B cell (primary cell): ENCODE measurements at regions not wholly inside any gene's neighbourhood (a gene's known extent, or its start where the extent isn't known, plus 50 kb on each side); places are given as distances from the start of the nearest gene placed in this dataset.

Experiments
- ATAC-seq: fragments of 200-7000 bp; cut with Tn5 transposase; one replicate; pipeline ENCODE4 v1.10.0; 2021; ENCODE audit warnings: low read depth, mild to moderate bottlenecking, moderate number of reproducible peaks, moderate library complexity
- CTCF ChIA-PET: fragments of 350-600 bp; sonication (Branson Sonifier 250); formaldehyde crosslinking; loops from one replicate; lab custom pipeline; 2021; ENCODE audit warnings: antibody characterized with exemption, inconsistent platforms; lab: Charles Lee
- POLR2A ChIA-PET: fragments of 350-600 bp; sonication (Branson Sonifier 250); formaldehyde crosslinking; loops from one replicate; lab custom pipeline; 2021; ENCODE audit warnings: antibody characterized with exemption; lab: Charles Lee
- DNase-seq: peaks from one replicate; pipeline ENCODE4 v3.0.0; 2013
- H2AFZ ChIP-seq: 2 replicates; pipeline ENCODE4 v1.6.1; 2012; ENCODE audit warnings: mild to moderate bottlenecking, low read depth, low read length; ENCODE audit not compliant: insufficient read depth, poor library complexity, severe bottlenecking
- H3K27ac ChIP-seq, 2 donors: 1 replicate in 1 of 2; 2 replicates in 1 of 2; pipeline ENCODE4 v1.5.1; 2012 to 2013; ENCODE audit warnings: low read length in 2 of 2, mild to moderate bottlenecking in 2 of 2, moderate library complexity in 1 of 2
- H3K27me3 ChIP-seq, 4 experiments: fragments of 200-600 bp in 1 of 4; sonication (generic) in 1 of 4; replicated peaks in 1 of 4; 1 replicate in 2 of 4; 2 replicates in 2 of 4; pipeline versions ENCODE4 v1.6.1 to v1.7.0; 2013 to 2016; ENCODE audit warnings: low read length in 3 of 4, mild to moderate bottlenecking in 2 of 4, mixed read lengths in 1 of 4, moderate library complexity in 1 of 4; ENCODE audit not compliant: insufficient read depth in 4 of 4, control insufficient read depth in 3 of 4; ENCODE audit errors: control extremely low read depth in 1 of 4
- H3K36me3 ChIP-seq, 2 experiments: replicated peaks in 1 of 2; 1 replicate in 1 of 2; 2 replicates in 1 of 2; pipeline versions ENCODE4 v1.6.1 to v1.7.1; 2013; ENCODE audit warnings: low read length in 1 of 2; ENCODE audit not compliant: insufficient read depth in 2 of 2, control insufficient read depth in 1 of 2; ENCODE audit errors: control extremely low read depth in 1 of 2, extremely low read depth in 1 of 2
- H3K4me1 ChIP-seq, 2 donors: fragments of 200-600 bp in 1 of 2; sonication (generic) in 1 of 2; 1 replicate in 1 of 2; 2 replicates in 1 of 2; pipeline versions ENCODE4 v1.5.1 to v1.6.1; 2013 to 2017; ENCODE audit warnings: low read length in 2 of 2; ENCODE audit not compliant: control insufficient read depth in 2 of 2, insufficient read depth in 2 of 2
- H3K4me2 ChIP-seq: replicated peaks from 2 replicates; pipeline ENCODE3; 2012; ENCODE audit warnings: mild to moderate bottlenecking, low read depth, low read length; ENCODE audit not compliant: poor library complexity, severe bottlenecking
- H3K4me3 ChIP-seq, 5 experiments: fragments of 200-600 bp in 1 of 5; sonication (generic) in 1 of 5; 1 replicate in 3 of 5; 2 replicates in 2 of 5; pipeline versions ENCODE4 v1.5.1 to v1.7.0; 2011 to 2016; ENCODE audit warnings: low read length in 4 of 5, mild to moderate bottlenecking in 4 of 5, low read depth in 2 of 5, control low read depth in 1 of 5, moderate library complexity in 1 of 5; ENCODE audit not compliant: insufficient read depth in 1 of 5; ENCODE audit errors: control extremely low read depth in 1 of 5, extremely low read depth in 1 of 5
- H3K79me2 ChIP-seq: fragments of 200-600 bp; sonication (generic); one replicate; pipeline ENCODE4 v1.6.0; 2016; ENCODE audit warnings: low read length; ENCODE audit not compliant: control insufficient read depth, insufficient read depth
- H3K9ac ChIP-seq: fragments of 200-600 bp; sonication (generic); 2 replicates; pipeline ENCODE4 v1.6.1; 2017; ENCODE audit warnings: mild to moderate bottlenecking, low read length, moderate library complexity
- H3K9me3 ChIP-seq, 3 donors: one replicate each; pipeline versions ENCODE4 v1.6.1 to v1.7.1; 2013; ENCODE audit warnings: low read length in 2 of 3; ENCODE audit not compliant: control insufficient read depth in 2 of 3, insufficient read depth in 1 of 3; ENCODE audit errors: control extremely low read depth in 1 of 3
- H4K20me1 ChIP-seq: 2 replicates; pipeline ENCODE4 v1.6.0; 2012; ENCODE audit warnings: mild to moderate bottlenecking, low read length; ENCODE audit not compliant: insufficient read depth, control insufficient read depth, poor library complexity, severe bottlenecking
- H3K27ac Mint-ChIP-seq: one replicate; pipeline ENCODE4 v1.8.0; 2021; ENCODE audit warnings: mixed read lengths
- H3K27me3 Mint-ChIP-seq: one replicate; pipeline ENCODE4 v1.8.0; 2021; ENCODE audit warnings: mixed read lengths
- H3K4me1 Mint-ChIP-seq: one replicate; pipeline ENCODE4 v1.8.0; 2021; ENCODE audit warnings: mixed read lengths
- H3K4me3 Mint-ChIP-seq: one replicate; pipeline ENCODE4 v1.8.0; 2021; ENCODE audit warnings: mixed read lengths
- H3K9me3 Mint-ChIP-seq: one replicate; pipeline ENCODE4 v1.8.0; 2022; ENCODE audit warnings: mixed read lengths; ENCODE audit not compliant: insufficient read depth
- EZH2 ChIP-seq: IDR thresholded peaks from 2 replicates; pipeline ENCODE4 v1.6.1; 2012; ENCODE audit warnings: borderline replicate concordance, low read depth, mild to moderate bottlenecking, moderate library complexity, low read length; ENCODE audit not compliant: insufficient read depth, poor library complexity, severe bottlenecking
- WGBS: methylation state at CpG from one replicate; pipeline ENCODE4 v1.1.5; 2013; ENCODE audit warnings: missing lambda C conversion rate; ENCODE audit not compliant: insufficient coverage; 5-methylcytosine and 5-hydroxymethylcytosine counted together
- intact Hi-C: fragments of 100-400 bp; cut with micrococcal nuclease; formaldehyde crosslinking; loops from one replicate; pipeline ENCODE4 v1.10.0; 2022
- TF ChIP-seq, protein P1 (sequence below): fragments of 200-600 bp; IDR thresholded peaks from one replicate; pipeline ENCODE4 v1.8.0; 2022; ENCODE audit warnings: antibody characterized with exemption, mild to moderate bottlenecking

- no peak overlapping the region for H3K27ac ChIP-seq
- ChIA-PET CTCF (no interaction called here), POLR2A (no interaction called here)
- no peak overlapping the region for H3K4me2 ChIP-seq
- DNase-seq (no peak), ATAC-seq (no peak)
- H3K79me2 ChIP-seq, result no peaks in the 10 kb centered on the region
- intact Hi-C loops, result no loop called here
- TF ChIP-seq EZH2, result no peak
- TF ChIP-seq, protein P1, sequence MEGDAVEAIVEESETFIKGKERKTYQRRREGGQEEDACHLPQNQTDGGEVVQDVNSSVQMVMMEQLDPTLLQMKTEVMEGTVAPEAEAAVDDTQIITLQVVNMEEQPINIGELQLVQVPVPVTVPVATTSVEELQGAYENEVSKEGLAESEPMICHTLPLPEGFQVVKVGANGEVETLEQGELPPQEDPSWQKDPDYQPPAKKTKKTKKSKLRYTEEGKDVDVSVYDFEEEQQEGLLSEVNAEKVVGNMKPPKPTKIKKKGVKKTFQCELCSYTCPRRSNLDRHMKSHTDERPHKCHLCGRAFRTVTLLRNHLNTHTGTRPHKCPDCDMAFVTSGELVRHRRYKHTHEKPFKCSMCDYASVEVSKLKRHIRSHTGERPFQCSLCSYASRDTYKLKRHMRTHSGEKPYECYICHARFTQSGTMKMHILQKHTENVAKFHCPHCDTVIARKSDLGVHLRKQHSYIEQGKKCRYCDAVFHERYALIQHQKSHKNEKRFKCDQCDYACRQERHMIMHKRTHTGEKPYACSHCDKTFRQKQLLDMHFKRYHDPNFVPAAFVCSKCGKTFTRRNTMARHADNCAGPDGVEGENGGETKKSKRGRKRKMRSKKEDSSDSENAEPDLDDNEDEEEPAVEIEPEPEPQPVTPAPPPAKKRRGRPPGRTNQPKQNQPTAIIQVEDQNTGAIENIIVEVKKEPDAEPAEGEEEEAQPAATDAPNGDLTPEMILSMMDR, result no peak
- H3K9me3 ChIP-seq, result no peaks in the 10 kb centered on the region
- H4K20me1 ChIP-seq, result no peaks in the 10 kb centered on the region
- Mint-ChIP-seq H3K27ac (no peak overlapping the region), H3K4me3 (no peak overlapping the region), H3K9me3 (no peaks in the 10 kb centered on the region), H3K27me3 (peaks cover 27% of the 10 kb centered on the region), H3K4me1 (no peaks in the 10 kb centered on the region)
- no peak overlapping the region for H2AFZ ChIP-seq
- no peak overlapping the region for H3K9ac ChIP-seq
- H3K27me3 ChIP-seq, result no peaks in the 10 kb centered on the region
- H3K4me3 ChIP-seq, result no peak overlapping the region
- H3K4me1 ChIP-seq, result no peaks in the 10 kb centered on the region
- H3K36me3 ChIP-seq, result no peaks in the 10 kb centered on the region
- WGBS, result 0% methylated on average over 4 of the region's 9 CpGs
Observed at GRCh38 chr2:10977003-10977402, 65.3 kb downstream of the KCNF1 start.

DNA sequence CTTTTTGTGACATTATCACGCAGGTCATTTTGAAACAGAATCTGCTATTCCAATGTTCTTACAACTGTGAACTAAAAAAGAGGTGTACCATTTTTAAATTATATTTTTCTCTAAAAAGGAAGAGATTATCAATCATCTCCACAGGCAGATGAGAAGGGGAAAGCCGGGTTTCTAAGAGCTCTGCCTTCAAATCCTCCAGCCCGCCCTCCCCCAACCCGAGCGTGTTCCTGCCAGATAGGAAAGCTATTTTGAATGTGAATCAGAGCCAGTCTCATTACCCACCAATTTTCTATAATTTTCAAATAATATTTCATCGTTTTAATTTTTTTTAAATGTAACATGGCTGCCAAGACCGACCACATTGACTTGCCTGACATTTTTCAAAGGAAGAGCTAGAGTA is 65.9 kb downstream of the KCNF1 start:
- Mint-ChIP-seq H3K4me3 (no peak overlapping the region), H3K4me1 (no peaks in the 10 kb centered on the region), H3K27ac (no peak overlapping the region), H3K27me3 (peaks cover 21% of the 10 kb centered on the region), H3K9me3 (no peaks in the 10 kb centered on the region)
- H3K27me3 ChIP-seq, result no peaks in the 10 kb centered on the region
- H3K79me2 ChIP-seq, result no peaks in the 10 kb centered on the region
- H4K20me1 ChIP-seq, result no peaks in the 10 kb centered on the region
- no peak overlapping the region for H2AFZ ChIP-seq
- no peaks in the 10 kb centered on the region for H3K4me1 ChIP-seq
- H3K27ac ChIP-seq, result no peak overlapping the region
- ATAC-seq (no peak), DNase-seq (no peak)
- no peak overlapping the region for H3K9ac ChIP-seq
- H3K4me2 ChIP-seq, result no peak overlapping the region
- no peak overlapping the region for H3K4me3 ChIP-seq
- no peaks in the 10 kb centered on the region for H3K9me3 ChIP-seq
- TF ChIP-seq EZH2, result no peak
- TF ChIP-seq, protein P1, result no peak
- POLR2A ChIA-PET, result no interaction called here
- intact Hi-C loops, result no loop called here
- WGBS, result 50% methylated on average over 1 of the region's 7 CpGs
- no peaks in the 10 kb centered on the region for H3K36me3 ChIP-seq
- CTCF ChIA-PET, result no interaction called here
